ENCODE measurements at regions not wholly inside any gene's neighbourhood (a gene's known extent, or its start where the extent isn't known, plus 50 kb on each side); places are given as distances from the start of the nearest gene placed in this dataset.

DNA sequence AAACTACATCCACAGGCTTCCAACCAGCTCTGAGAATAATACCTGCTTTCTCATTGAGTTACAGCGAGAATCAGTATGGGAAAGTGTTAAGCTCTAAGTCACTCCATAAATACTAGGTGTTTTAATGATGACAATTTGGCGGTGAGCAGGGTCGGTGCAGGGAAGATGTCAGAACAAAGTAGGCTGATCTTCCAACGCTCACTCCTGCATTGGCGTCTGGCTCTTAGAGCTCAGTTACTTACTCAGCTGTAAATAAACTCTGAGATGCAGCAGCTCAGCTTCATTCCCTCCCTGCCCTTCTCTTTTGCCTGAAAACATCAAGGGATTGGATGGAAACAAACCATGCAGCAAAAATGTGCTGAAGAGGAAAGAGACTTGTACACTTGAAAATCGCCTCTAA is 102.5 kb upstream of the SPACA1 start:
- DNase-seq (ENCODE audit: low spot score): no peak
- Histone ChIP-seq H3K9ac (ENCODE audit: insufficient read depth, low read depth, low read length) (no peak overlapping the region), H3K27ac (ENCODE audit: extremely low read length, insufficient read depth, low read length) (no peak overlapping the region), H4K20me1 (ENCODE audit: insufficient read depth, low read length) (no peaks in the 10 kb centered on the region), H3K4me3 (replicated peaks in 1 of 3; ENCODE audit: insufficient read depth in 1 of 3, low read depth in 2 of 3, low read length in 3 of 3) (no peak overlapping the region), H2AFZ (ENCODE audit: low read length) (no peak overlapping the region), H3K4me2 (ENCODE audit: low read depth, low read length) (no peak overlapping the region), H3K27me3 (ENCODE audit: control insufficient read depth in 1 of 2, insufficient read depth in 2 of 2, low read length in 2 of 2) (peaks cover 0 to 14% of the 10 kb centered on the region in 2 experiments; a peak in 3 of 5 replicates), H3K4me1 (ENCODE audit: insufficient read depth, low read length) (peaks cover 11% of the 10 kb centered on the region), H3K9me3 (ENCODE audit: low read length) (no peaks in the 10 kb centered on the region), H3K36me3 (replicated peaks in 1 of 2; ENCODE audit: control insufficient read depth in 1 of 2, insufficient read depth in 2 of 2, low read length in 2 of 2) (no peaks in the 10 kb centered on the region), H3K79me2 (ENCODE audit: insufficient read depth, low read length) (no peaks in the 10 kb centered on the region)
- ChIA-PET CTCF (ENCODE audit: low intra/inter-chr PET ratio, low total read pairs) (no interaction called here), POLR2A (interaction anchor here (1.1 kb wide), 1 partner anchor 147 kb away, joined by 3 read pairs; no protein-coding TSS in a partner anchor)
- 66% methylated on average over 6 of the region's 6 CpGs for WGBS (ENCODE audit: low lambda C conversion rate)
- FAIRE-seq: no peak
- BruUV-seq (replicated peaks): no TSS peak
- in situ Hi-C loops (cut with HindIII; ENCODE audit: extremely low pct_ligation_motif_present, low pct_unique_long_range_greater_than_20kb): loop anchor here (25.0 kb wide), 1 partner anchor 917 kb away; no protein-coding TSS in a partner anchor
- no peak for ATAC-seq
- TF ChIP-seq MATR3 (CRISPR knock-in tag; IDR thresholded peaks at IDR 0.05) (no peak), TERF1 (CRISPR knock-in tag; IDR thresholded peaks at IDR 0.05) (no peak), HNF4A (CRISPR knock-in tag; IDR thresholded peaks at IDR 0.05) (no peak), MIER2 (CRISPR knock-in tag; IDR thresholded peaks at IDR 0.05) (no peak), ZC3H13 (CRISPR knock-in tag; IDR thresholded peaks at IDR 0.05) (no peak), ZNF33A (CRISPR knock-in tag; IDR thresholded peaks at IDR 0.05; ENCODE audit: borderline replicate concordance) (no peak), ZBTB1 (CRISPR knock-in tag; IDR thresholded peaks at IDR 0.05; ENCODE audit: borderline replicate concordance) (no peak)
- TF ChIP-seq, protein P1, sequence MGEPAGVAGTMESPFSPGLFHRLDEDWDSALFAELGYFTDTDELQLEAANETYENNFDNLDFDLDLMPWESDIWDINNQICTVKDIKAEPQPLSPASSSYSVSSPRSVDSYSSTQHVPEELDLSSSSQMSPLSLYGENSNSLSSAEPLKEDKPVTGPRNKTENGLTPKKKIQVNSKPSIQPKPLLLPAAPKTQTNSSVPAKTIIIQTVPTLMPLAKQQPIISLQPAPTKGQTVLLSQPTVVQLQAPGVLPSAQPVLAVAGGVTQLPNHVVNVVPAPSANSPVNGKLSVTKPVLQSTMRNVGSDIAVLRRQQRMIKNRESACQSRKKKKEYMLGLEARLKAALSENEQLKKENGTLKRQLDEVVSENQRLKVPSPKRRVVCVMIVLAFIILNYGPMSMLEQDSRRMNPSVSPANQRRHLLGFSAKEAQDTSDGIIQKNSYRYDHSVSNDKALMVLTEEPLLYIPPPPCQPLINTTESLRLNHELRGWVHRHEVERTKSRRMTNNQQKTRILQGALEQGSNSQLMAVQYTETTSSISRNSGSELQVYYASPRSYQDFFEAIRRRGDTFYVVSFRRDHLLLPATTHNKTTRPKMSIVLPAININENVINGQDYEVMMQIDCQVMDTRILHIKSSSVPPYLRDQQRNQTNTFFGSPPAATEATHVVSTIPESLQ (CRISPR knock-in tag; conservative IDR thresholded peaks at IDR 0.05): no peak
- intact Hi-C loops (cut with micrococcal nuclease; ENCODE audit: unreplicated experiment): no loop called here
